Retinal pigment epithelial cell (primary cell): ENCODE measurements at regions not wholly inside any gene's neighbourhood (a gene's known extent, or its start where the extent isn't known, plus 50 kb on each side); places are given as distances from the start of the nearest gene placed in this dataset.

Experiments used
- DNase-seq: peaks from one replicate; pipeline ENCODE4 v3.0.0-alpha.2; 2010; ENCODE audit warnings: low read depth
- H3K4me3 ChIP-seq: 2 replicates; pipeline ENCODE4 v1.5.1; 2011; ENCODE audit warnings: mild to moderate bottlenecking, low read length, control low read depth, moderate library complexity
- TF ChIP-seq, protein P1 (sequence below): conservative IDR thresholded peaks from 2 replicates; pipeline ENCODE4 v1.5.1; 2011; ENCODE audit warnings: low read depth, low read length, control low read depth, inconsistent platforms

DNA sequence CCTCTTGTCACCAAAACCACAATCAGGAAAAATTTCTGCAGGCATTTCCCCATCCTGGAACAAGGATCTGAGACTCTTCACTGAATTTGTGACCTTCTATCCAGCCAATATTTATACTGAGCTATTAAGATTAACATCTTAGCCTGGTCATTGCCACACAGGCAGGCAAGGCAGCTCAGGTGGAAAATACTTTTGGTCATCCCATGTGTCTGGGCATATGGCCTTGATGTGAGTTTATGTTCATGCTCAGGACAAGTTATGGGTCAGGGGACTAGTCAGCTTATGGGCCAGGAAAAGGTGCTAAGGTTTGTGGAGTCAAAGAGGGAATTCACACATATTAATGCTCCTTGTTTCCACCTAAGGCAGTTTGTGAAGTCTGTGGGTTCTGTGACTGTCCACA is 124.3 kb upstream of the TOP3B start:
- H3K4me3 ChIP-seq, result no peak overlapping the region
- TF ChIP-seq, protein P1, sequence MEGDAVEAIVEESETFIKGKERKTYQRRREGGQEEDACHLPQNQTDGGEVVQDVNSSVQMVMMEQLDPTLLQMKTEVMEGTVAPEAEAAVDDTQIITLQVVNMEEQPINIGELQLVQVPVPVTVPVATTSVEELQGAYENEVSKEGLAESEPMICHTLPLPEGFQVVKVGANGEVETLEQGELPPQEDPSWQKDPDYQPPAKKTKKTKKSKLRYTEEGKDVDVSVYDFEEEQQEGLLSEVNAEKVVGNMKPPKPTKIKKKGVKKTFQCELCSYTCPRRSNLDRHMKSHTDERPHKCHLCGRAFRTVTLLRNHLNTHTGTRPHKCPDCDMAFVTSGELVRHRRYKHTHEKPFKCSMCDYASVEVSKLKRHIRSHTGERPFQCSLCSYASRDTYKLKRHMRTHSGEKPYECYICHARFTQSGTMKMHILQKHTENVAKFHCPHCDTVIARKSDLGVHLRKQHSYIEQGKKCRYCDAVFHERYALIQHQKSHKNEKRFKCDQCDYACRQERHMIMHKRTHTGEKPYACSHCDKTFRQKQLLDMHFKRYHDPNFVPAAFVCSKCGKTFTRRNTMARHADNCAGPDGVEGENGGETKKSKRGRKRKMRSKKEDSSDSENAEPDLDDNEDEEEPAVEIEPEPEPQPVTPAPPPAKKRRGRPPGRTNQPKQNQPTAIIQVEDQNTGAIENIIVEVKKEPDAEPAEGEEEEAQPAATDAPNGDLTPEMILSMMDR, result no peak
- DNase-seq, result no peak

DNA sequence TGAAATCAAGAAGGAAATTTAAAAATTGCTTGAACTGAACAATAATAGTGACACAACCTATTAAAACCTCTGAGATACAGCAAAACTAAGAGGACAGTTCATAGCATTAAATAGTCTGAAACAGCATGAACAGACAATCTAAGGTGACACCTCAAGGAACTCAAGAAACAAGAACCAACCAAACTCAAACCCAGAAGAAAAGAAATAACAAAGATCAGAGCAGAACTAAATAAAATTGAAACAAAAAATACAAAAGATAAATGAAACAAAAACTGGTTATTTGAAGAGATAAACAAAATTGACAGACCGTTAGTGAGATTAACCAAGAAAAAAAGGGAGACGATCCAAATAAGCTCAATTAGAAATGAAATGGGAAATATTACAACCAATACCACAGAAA is 122.8 kb upstream of the TOP3B start:
- no peak overlapping the region for H3K4me3 ChIP-seq
- DNase-seq, result no peak
- TF ChIP-seq, protein P1, result no peak

DNA sequence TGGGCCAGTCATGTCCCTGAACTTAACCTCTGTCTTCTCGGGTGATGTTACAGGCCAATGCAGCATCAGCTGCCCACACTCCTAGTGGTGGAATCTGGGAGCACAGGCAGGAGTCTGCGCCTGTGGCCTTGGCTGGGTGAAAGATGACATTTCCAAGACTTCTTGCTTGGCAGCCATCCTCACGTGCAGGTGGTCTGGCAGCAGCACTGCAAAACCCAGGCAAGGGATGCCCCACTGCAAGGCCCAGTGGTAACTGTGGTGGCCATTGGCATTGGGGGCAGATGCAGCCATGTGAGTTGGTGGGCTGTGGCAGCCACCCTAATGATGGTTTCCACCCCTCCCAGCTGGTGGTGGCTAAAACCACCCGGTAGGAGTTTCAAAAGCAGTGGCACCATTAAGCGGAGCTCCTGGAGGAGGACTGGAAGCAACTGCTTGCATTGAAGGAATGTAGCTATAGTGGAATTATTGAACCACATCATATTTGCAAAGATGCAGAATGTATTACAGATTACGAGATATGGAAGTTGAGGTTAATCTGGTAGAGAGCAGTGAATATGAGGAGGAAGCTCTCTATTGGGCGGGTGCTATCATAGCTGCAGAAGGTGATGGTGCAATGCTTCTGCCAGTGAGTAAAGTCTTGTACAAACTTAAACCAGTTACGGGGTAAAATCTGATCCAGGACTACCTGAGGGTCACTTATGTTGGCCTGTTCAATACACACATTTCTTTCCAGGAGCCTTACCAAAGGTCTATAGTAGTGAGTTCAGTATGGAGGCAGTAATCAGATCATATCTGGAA is 120.7 kb upstream of the TOP3B start:
- DNase-seq, result no peak
- no peak overlapping the region for H3K4me3 ChIP-seq
- TF ChIP-seq, protein P1, result peak; percentile 62

DNA sequence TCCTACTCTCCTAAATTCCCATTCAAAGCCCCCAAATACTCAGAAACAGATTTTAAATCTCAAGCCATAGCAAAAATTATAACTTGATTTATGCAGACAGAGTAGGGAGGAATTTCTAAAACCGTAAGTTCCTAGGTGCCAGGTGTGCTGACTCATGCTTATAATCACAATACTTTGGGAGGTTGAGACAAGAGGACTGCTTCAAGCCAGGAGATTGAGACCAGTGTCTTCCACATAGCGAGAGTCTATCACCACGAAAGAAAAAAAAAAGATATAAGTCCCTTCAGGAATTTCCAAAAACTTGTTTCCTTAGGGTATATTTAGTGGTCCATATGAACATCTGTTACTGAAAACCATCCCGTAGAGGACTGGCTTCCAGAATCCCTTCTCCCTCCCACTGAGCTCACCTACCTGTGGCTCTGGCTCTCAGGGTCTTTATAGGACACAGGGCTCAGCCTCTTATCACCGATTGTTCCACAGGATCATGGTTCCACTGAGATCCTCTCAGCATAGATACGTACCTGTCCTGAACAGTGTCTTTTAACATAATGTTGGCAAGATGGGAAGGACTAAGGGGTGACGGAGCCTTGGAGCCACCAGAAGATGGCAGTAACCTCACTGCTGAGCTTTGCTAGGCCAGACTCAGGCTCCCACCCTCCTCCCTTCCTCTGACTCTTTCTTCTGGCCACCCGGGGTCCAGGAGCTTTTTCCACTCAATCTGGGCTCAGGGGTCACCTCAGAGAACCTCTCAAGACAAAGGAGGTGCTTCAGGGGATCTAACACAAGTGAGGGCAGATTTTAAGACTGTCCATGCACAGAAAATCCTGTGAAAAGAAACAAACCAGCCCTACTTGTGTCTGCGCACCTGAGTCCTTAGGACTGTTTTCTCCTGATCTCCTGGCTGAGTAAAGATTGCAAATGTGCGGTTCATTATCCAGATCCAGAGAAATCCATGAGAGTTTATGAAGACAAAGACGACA is 117.5 kb upstream of the TOP3B start:
- TF ChIP-seq, protein P1, result peak; percentile 53
- no peak overlapping the region for H3K4me3 ChIP-seq
- DNase-seq, result no peak

DNA sequence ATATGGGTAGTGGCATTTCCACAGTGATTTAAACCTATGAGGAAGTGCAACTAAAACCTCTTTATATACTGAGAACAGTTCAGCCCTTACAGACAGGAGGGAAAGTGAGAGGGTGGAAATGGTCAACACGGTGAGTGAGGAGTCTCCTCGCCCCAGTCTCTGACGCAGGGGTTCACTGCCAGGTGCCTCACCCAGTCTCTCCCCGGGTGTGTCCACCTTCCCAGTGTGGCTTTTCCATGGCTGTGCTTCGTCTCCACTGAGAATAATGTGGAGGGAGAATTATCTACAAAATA is 116.6 kb upstream of the TOP3B start:
- TF ChIP-seq, protein P1, result no peak
- DNase-seq, result no peak
- H3K4me3 ChIP-seq, result no peak overlapping the region

DNA sequence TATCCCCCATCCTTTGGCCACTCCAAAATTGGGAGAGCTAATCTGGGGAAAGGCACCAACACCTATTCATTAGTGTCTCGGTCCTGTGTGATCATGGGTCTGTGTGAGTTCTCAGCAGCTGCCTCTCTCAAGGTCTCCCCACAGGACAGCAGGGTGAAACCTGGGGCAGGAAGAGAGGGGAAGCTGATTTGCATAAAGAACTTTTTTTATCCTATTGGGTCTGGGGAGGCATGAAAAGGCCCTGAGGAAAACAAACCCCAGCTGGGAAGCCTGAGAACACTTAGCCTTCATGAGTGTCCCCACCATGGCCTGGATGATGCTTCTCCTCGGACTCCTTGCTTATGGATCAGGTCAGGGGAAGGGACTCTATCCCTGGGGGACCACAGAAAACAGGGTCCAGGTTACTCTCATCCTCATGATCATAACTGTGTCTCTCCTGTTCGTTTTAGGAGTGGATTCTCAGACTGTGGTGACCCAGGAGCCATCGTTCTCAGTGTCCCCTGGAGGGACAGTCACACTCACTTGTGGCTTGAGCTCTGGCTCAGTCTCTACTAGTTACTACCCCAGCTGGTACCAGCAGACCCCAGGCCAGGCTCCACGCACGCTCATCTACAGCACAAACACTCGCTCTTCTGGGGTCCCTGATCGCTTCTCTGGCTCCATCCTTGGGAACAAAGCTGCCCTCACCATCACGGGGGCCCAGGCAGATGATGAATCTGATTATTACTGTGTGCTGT is 116.0 kb upstream of the TOP3B start:
- no peak overlapping the region for H3K4me3 ChIP-seq
- DNase-seq, result no peak
- TF ChIP-seq, protein P1, result no peak
